ENCODE measurements at regions not wholly inside any gene's neighbourhood (a gene's known extent, or its start where the extent isn't known, plus 50 kb on each side); places are given as distances from the start of the nearest gene placed in this dataset.

GRCh38 chr3:162193148-162194095 is 696.8 kb downstream of the OTOL1 start:
- ATAC-seq (peak; percentile 53), DNase-seq (ENCODE audit: missing footprints) (no peak)
- intact Hi-C loops (cut with DNase I), result loop anchor here (5.0 kb wide), 1 partner anchor 56 kb away; no protein-coding TSS in a partner anchor

- ATAC-seq (peak; percentile 68), DNase-seq (ENCODE audit: missing footprints) (no peak)
- intact Hi-C loops (cut with DNase I), result no loop called here
Observed at GRCh38 chr3:162195147-162195546, 698.5 kb downstream of the OTOL1 start.

GRCh38 chr3:162196964-162197363 is 700.4 kb downstream of the OTOL1 start:
- intact Hi-C loops (cut with DNase I), result no loop called here
- DNase-seq (ENCODE audit: missing footprints) (no peak), ATAC-seq (no peak)

GRCh38 chr3:162200836-162201235 is 704.2 kb downstream of the OTOL1 start:
- peak; percentile 20 for ATAC-seq
- no peak for DNase-seq (ENCODE audit: missing footprints)
- intact Hi-C loops (cut with DNase I), result no loop called here

- DNase-seq (ENCODE audit: missing footprints) (no peak), ATAC-seq (no peak)
- intact Hi-C loops (cut with DNase I), result no loop called here
Observed at GRCh38 chr3:162206648-162207047, 710.0 kb downstream of the OTOL1 start.

GRCh38 chr3:162211470-162211869 is 714.9 kb downstream of the OTOL1 start:
- ATAC-seq (no peak), DNase-seq (ENCODE audit: missing footprints) (no peak)
- intact Hi-C loops (cut with DNase I), result no loop called here

- DNase-seq (ENCODE audit: missing footprints) (no peak), ATAC-seq (no peak)
- intact Hi-C loops (cut with DNase I), result no loop called here
Observed at GRCh38 chr3:162213196-162213595, 716.6 kb downstream of the OTOL1 start.

GRCh38 chr3:162213956-162214355 is 717.3 kb downstream of the OTOL1 start:
- DNase-seq (ENCODE audit: missing footprints), result no peak
- ATAC-seq, result no peak
- intact Hi-C loops (cut with DNase I), result no loop called here

- ATAC-seq (peak; percentile 57), DNase-seq (ENCODE audit: missing footprints) (no peak)
- intact Hi-C loops (cut with DNase I), result no loop called here
Observed at GRCh38 chr3:162217647-162218046, 721.0 kb downstream of the OTOL1 start.

GRCh38 chr3:162218479-162218878 is 721.9 kb downstream of the OTOL1 start:
- DNase-seq (ENCODE audit: missing footprints), result no peak
- no peak for ATAC-seq
- intact Hi-C loops (cut with DNase I), result no loop called here

GRCh38 chr3:162224746-162225145 is 728.1 kb downstream of the OTOL1 start:
- intact Hi-C loops (cut with DNase I), result no loop called here
- DNase-seq (ENCODE audit: missing footprints), result no peak
- ATAC-seq, result no peak

GRCh38 chr3:162236949-162237348 is 740.3 kb downstream of the OTOL1 start:
- DNase-seq (ENCODE audit: missing footprints) (no peak), ATAC-seq (no peak)
- intact Hi-C loops (cut with DNase I), result no loop called here

- no peak for ATAC-seq
- no peak for DNase-seq (ENCODE audit: missing footprints)
- intact Hi-C loops (cut with DNase I), result no loop called here
Observed at GRCh38 chr3:162250782-162251181, 754.2 kb downstream of the OTOL1 start.

- no peak for DNase-seq (ENCODE audit: missing footprints)
- no peak for ATAC-seq
- intact Hi-C loops (cut with DNase I), result no loop called here
Observed at GRCh38 chr3:162262129-162262528, 765.5 kb downstream of the OTOL1 start.

- DNase-seq (ENCODE audit: missing footprints) (no peak), ATAC-seq (no peak)
- intact Hi-C loops (cut with DNase I), result no loop called here
Observed at GRCh38 chr3:162263596-162263995, 767.0 kb downstream of the OTOL1 start.

GRCh38 chr3:162269636-162270458 is 773.2 kb downstream of the OTOL1 start:
- intact Hi-C loops (cut with DNase I), result no loop called here
- no peak for DNase-seq (ENCODE audit: missing footprints)
- ATAC-seq, result no peak

- intact Hi-C loops (cut with DNase I), result no loop called here
- ATAC-seq, result no peak
- no peak for DNase-seq (ENCODE audit: missing footprints)
Observed at GRCh38 chr3:162274070-162274469, 777.5 kb downstream of the OTOL1 start.

GRCh38 chr3:162278834-162279233 is 782.2 kb downstream of the OTOL1 start:
- intact Hi-C loops (cut with DNase I), result no loop called here
- ATAC-seq, result no peak
- DNase-seq (ENCODE audit: missing footprints), result no peak

GRCh38 chr3:162285259-162285658 is 788.7 kb downstream of the OTOL1 start:
- intact Hi-C loops (cut with DNase I), result loop anchor here (2.0 kb wide), 1 partner anchor 82 kb away; no protein-coding TSS in a partner anchor
- DNase-seq (ENCODE audit: missing footprints), result peak; percentile 57

GRCh38 chr3:162287600-162287999 is 791.0 kb downstream of the OTOL1 start:
- intact Hi-C loops (cut with DNase I), result no loop called here
- DNase-seq (ENCODE audit: missing footprints) (no peak), ATAC-seq (no peak)

More at GRCh38 chr3:162285259-162285658, 788.7 kb downstream of the OTOL1 start:
- ATAC-seq, result peak; percentile 42

All from Right ventricle myocardium inferior (tissue), 1 donor.